22Rv1 (cell line): ENCODE measurements at regions not wholly inside any gene's neighbourhood (a gene's known extent, or its start where the extent isn't known, plus 50 kb on each side); places are given as distances from the start of the nearest gene placed in this dataset.

Experiments used
- CTCF ChIP-seq: fragments of 450-650 bp; IDR thresholded peaks from 2 replicates; pipeline ENCODE4 v1.5.1; 2017; ENCODE audit warnings: mild to moderate bottlenecking
- ZFX ChIP-seq: fragments of 450-650 bp; IDR thresholded peaks from 2 replicates; pipeline ENCODE4 v1.6.1; 2017; ENCODE audit warnings: antibody characterized with exemption, borderline replicate concordance

GRCh38 chr15:70494852-70495571, 268.3 kb downstream of the UACA start:
- TF ChIP-seq CTCF, result no peak
- no peak for TF ChIP-seq ZFX
